ENCODE measurements at regions not wholly inside any gene's neighbourhood (a gene's known extent, or its start where the extent isn't known, plus 50 kb on each side); places are given as distances from the start of the nearest gene placed in this dataset.

DNA sequence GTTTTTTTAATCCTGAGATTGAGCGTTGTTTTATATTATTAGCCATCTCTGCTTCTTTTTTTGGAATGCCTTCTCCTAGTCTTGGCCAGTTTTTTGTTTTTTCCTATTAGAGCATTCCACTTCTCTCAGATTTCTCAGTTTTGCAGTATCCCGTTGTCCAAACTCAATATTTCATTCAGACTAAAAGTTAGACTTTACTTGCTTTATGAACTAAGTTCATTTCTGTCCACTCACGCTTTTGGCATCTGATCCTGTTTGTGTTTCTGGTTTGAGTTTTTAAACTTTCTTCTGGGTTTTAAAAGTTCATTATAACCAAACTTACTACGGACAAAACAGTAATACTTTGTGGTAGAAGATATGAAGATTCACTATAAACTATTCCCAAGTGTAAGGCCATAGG is 288.3 kb upstream of the MPDZ start:
- TF ChIP-seq POLR2AphosphoS5 (IDR thresholded peaks at IDR 0.05) (no peak), EP300 (IDR thresholded peaks at IDR 0.05) (no peak), POLR2A (IDR thresholded peaks at IDR 0.05) (no peak)
- TF ChIP-seq, protein P1, sequence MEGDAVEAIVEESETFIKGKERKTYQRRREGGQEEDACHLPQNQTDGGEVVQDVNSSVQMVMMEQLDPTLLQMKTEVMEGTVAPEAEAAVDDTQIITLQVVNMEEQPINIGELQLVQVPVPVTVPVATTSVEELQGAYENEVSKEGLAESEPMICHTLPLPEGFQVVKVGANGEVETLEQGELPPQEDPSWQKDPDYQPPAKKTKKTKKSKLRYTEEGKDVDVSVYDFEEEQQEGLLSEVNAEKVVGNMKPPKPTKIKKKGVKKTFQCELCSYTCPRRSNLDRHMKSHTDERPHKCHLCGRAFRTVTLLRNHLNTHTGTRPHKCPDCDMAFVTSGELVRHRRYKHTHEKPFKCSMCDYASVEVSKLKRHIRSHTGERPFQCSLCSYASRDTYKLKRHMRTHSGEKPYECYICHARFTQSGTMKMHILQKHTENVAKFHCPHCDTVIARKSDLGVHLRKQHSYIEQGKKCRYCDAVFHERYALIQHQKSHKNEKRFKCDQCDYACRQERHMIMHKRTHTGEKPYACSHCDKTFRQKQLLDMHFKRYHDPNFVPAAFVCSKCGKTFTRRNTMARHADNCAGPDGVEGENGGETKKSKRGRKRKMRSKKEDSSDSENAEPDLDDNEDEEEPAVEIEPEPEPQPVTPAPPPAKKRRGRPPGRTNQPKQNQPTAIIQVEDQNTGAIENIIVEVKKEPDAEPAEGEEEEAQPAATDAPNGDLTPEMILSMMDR (IDR thresholded peaks at IDR 0.05): no peak

All from sigmoid colon (tissue), 4 donors.